OCI-LY3 (cell line): ENCODE measurements at regions not wholly inside any gene's neighbourhood (a gene's known extent, or its start where the extent isn't known, plus 50 kb on each side); places are given as distances from the start of the nearest gene placed in this dataset.
"Not testable (repeated sequence)": the region's sequence is repeated elsewhere in the genome, so short reads cannot be mapped to it uniquely, and the experiment has no call there.

Experiments
- H2AFZ ChIP-seq: fragments of 200-600, 300-600 bp; shearing (Covaris generic); 2 replicates; pipeline ENCODE4 v1.6.0; 2014; ENCODE audit warnings: antibody characterized with exemption, low read depth, low read length
- H3K27ac ChIP-seq: fragments of 200-600, 300-600 bp; sonication (generic); 2 replicates; pipeline ENCODE4 v1.5.1; 2014; ENCODE audit warnings: mild to moderate bottlenecking, low read length, moderate library complexity, mixed read lengths
- H3K27me3 ChIP-seq: fragments of 200-600, 300-600 bp; sonication (generic); 2 replicates; pipeline ENCODE4 v1.6.1; 2014; ENCODE audit warnings: low read depth, low read length, mixed read lengths
- H3K36me3 ChIP-seq: fragments of 200-600, 300-600 bp; sonication (generic); replicated peaks from 2 replicates; pipeline ENCODE3; 2014; ENCODE audit warnings: low read depth, low read length, mixed read lengths
- H3K4me1 ChIP-seq: fragments of 300-600, 200-600 bp; sonication (generic); 2 replicates; pipeline ENCODE4 v1.6.1; 2014; ENCODE audit warnings: low read length, mixed read lengths
- H3K4me2 ChIP-seq: fragments of 200-600, 300-600 bp; sonication (generic); 2 replicates; pipeline ENCODE4 v1.6.1; 2014; ENCODE audit warnings: low read length, mixed read lengths
- H3K4me3 ChIP-seq: fragments of 300-600, 200-600 bp; sonication (generic); 2 replicates; pipeline ENCODE4 v1.5.1; 2014; ENCODE audit warnings: antibody characterized with exemption, mild to moderate bottlenecking, low read length, moderate library complexity
- H3K79me2 ChIP-seq: fragments of 300-600, 200-600 bp; shearing (Covaris generic); 2 replicates; pipeline ENCODE4 v1.6.1; 2014; ENCODE audit warnings: mild to moderate bottlenecking, low read length, mixed read lengths
- H3K9ac ChIP-seq: fragments of 300-600, 200-600 bp; shearing (Covaris generic); 2 replicates; pipeline ENCODE4 v1.6.0; 2014; ENCODE audit warnings: mild to moderate bottlenecking, low read length, moderate library complexity
- H3K9me3 ChIP-seq: fragments of 200-600, 300-600 bp; shearing (Covaris generic); 2 replicates; pipeline ENCODE4 v1.6.1; 2014; ENCODE audit warnings: low read length, mixed read lengths; ENCODE audit not compliant: insufficient read depth
- H4K20me1 ChIP-seq: fragments of 200-600, 300-600 bp; sonication (generic); 2 replicates; pipeline ENCODE4 v1.6.1; 2016; ENCODE audit warnings: low read length, mixed read lengths; ENCODE audit not compliant: insufficient read depth
- CTCF ChIP-seq: fragments of 200-600, 300-600 bp; sonication (generic); IDR thresholded peaks from 2 replicates; pipeline ENCODE4 v1.5.1; 2014; ENCODE audit warnings: antibody characterized with exemption, low read length, low read depth
- EZH2phosphoT487 ChIP-seq: fragments of 200-600 bp; shearing (Covaris generic); IDR thresholded peaks from 2 replicates; pipeline ENCODE4 v1.6.1; 2018; ENCODE audit warnings: antibody characterized with exemption, mixed run types, low read depth

- Histone ChIP-seq H2AFZ (no peak overlapping the region), H3K9me3 (peaks cover 7% of the 10 kb centered on the region; the same call in 1 of the 2 replicates), H3K36me3 (no peaks in the 10 kb centered on the region), H3K27ac (no peak overlapping the region), H3K4me3 (no peak overlapping the region), H4K20me1 (no peaks in the 10 kb centered on the region), H3K79me2 (no peaks in the 10 kb centered on the region), H3K4me2 (no peak overlapping the region), H3K27me3 (peaks cover 22% of the 10 kb centered on the region), H3K9ac (no peak overlapping the region), H3K4me1 (no peaks in the 10 kb centered on the region)
- TF ChIP-seq CTCF (no peak), EZH2phosphoT487 (no peak)
Observed at GRCh38 chr4:169921237-169921636, 105.0 kb downstream of the MFAP3L start.

- H3K4me3 ChIP-seq, H2AFZ ChIP-seq, H3K4me2 ChIP-seq, H3K9ac ChIP-seq, H3K36me3 ChIP-seq, H3K27ac ChIP-seq, H3K4me1 ChIP-seq, H3K9me3 ChIP-seq, H3K79me2 ChIP-seq, H4K20me1 ChIP-seq: not testable (repeated sequence)
- peaks cover 17% of the 10 kb centered on the region; the same call in 1 of the 2 replicates for H3K27me3 ChIP-seq
Observed at GRCh38 chr4:169919194-169920124, 106.7 kb downstream of the MFAP3L start.

GRCh38 chr4:169915545-169915944 lies 110.7 kb downstream of the MFAP3L start:
- TF ChIP-seq CTCF = no peak
- TF ChIP-seq EZH2phosphoT487 = no peak

GRCh38 chr4:169914866-169915265 lies 111.3 kb downstream of the MFAP3L start:
- Histone ChIP-seq H4K20me1 (no peaks in the 10 kb centered on the region), H3K4me1 (no peaks in the 10 kb centered on the region), H3K4me2 (no peak overlapping the region), H3K9ac (no peak overlapping the region), H3K36me3 (no peaks in the 10 kb centered on the region), H3K79me2 (no peaks in the 10 kb centered on the region), H3K9me3 (peaks cover 7% of the 10 kb centered on the region; the same call in 1 of the 2 replicates), H3K27me3 (no peaks in the 10 kb centered on the region), H3K4me3 (no peak overlapping the region), H3K27ac (no peak overlapping the region), H2AFZ (no peak overlapping the region)
- TF ChIP-seq EZH2phosphoT487 (no peak), CTCF (no peak)

More at GRCh38 chr4:169915545-169915944, 110.7 kb downstream of the MFAP3L start:
- H3K4me2 ChIP-seq = no peak overlapping the region
- H3K36me3 ChIP-seq = no peaks in the 10 kb centered on the region
- H3K79me2 ChIP-seq = no peaks in the 10 kb centered on the region
- no peak overlapping the region for H2AFZ ChIP-seq
- H3K4me3 ChIP-seq = no peak overlapping the region
- no peak overlapping the region for H3K27ac ChIP-seq
- H3K9me3 ChIP-seq = peaks cover 7% of the 10 kb centered on the region; the same call in 1 of the 2 replicates
- H3K4me1 ChIP-seq = no peaks in the 10 kb centered on the region
- H3K9ac ChIP-seq = no peak overlapping the region
- no peaks in the 10 kb centered on the region for H4K20me1 ChIP-seq
- 0 out of 2 replicates have a peak, but pooled peaks cover 3% of the 10 kb centered on the region for H3K27me3 ChIP-seq
